HG02870 (cell line): ENCODE measurements at regions not wholly inside any gene's neighbourhood (a gene's known extent, or its start where the extent isn't known, plus 50 kb on each side); places are given as distances from the start of the nearest gene placed in this dataset.
"Not testable (repeated sequence)": the region's sequence is repeated elsewhere in the genome, so short reads cannot be mapped to it uniquely, and the experiment has no call there.

ENCODE experiments used
- ATAC-seq: cut with Tn5 transposase; IDR thresholded peaks from one replicate; pipeline ENCODE4 v1.9.1; 2021; ENCODE audit warnings: mild to moderate bottlenecking, moderate library complexity; ENCODE audit not compliant: unreplicated experiment

DNA sequence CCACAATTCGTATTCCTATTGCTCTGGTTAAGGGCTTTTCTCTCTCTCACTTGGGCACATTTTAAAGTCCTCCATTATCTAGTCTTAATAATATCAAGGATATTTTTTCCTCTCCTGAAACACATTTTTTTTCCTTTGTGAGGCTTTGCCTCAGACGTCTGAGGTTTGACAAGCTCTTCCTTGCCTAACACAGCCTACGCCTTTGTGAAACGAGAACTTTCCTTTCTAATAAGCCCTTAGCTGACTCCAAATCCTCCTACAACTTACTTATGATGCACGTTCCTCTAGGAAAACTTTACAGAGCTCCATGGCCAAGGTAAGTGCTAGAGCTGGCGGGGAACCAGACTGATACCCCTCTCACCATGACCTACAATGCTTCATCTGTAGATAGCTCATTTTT is 841.5 kb downstream of the SOCS6 start:
- no peak for ATAC-seq

DNA sequence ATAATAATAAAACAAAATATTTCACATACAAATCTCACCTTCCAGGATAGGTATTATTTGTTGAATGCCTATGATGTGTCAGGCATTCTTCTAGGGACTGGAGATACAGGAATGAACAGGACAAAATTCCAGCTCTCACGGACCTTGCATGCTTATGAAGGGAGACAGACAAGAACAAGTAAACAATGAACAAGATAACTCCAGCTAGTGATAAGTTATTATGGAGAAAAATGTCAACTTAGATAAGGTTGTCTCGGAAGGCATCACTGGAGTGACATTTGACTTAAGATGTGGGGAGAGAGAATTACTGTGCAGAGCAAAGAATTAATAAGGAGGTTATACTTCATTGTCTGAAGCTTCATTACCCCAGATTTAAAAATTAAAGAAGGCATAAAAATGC is 836.7 kb downstream of the SOCS6 start:
- ATAC-seq: no peak

- no peak for ATAC-seq
Measured at GRCh38 chr18:71116535-71116934, 827.7 kb downstream of the SOCS6 start.

- ATAC-seq: no peak
Measured at GRCh38 chr18:71115261-71115660, 826.4 kb downstream of the SOCS6 start.

DNA sequence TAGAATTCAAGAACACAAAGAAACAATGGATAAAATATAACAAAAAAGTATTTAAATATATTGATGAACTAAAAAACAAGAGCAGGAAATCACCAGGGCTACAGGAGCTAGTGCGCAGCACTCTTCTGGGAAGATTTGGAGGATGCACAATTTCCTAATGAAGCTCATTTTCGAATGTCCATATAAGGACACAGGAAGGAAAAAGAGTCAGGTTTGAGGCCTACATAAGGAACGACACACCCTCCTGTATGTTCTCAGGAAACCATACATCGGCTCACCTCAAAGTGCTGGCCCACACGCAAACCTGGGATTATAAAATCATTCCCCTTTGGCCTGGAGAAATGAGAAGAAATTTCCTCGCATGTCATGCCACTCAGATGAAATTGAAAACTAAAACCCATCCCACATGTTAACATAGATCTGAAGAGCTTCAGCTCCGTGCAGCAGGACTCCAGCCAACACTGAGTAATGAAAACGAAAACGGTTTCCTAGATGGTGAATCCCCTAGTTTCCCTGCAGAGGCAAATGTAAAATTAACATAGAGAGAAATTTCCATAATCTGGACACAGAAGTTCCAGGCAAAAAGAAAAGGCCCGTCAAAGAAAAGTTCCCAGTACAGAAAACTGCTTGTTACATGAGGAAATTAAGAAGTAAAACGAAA is 825.8 kb downstream of the SOCS6 start:
- no peak for ATAC-seq

DNA sequence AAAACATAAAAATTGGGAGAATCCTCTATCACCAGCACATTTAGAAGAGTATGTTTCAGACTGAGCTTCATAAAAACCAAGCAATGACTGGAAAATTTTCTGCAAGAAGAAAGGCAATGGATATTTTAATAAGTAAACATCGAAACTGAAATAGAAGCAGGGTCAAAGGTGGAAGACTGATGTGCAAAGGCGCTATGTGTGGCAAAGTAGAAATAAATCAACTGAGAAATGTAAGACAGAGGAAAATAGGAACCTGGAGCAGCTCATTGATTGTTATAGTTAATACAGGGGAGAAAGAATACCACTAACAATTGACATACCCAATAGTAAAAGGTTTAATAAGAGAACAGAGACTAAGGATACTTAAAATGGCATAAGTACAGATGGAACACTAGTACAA is 818.4 kb downstream of the SOCS6 start:
- ATAC-seq: no peak

GRCh38 chr18:71106701-71107100 is 817.9 kb downstream of the SOCS6 start:
- no peak for ATAC-seq

- no peak for ATAC-seq
Measured at GRCh38 chr18:71105994-71106546, 817.2 kb downstream of the SOCS6 start.

GRCh38 chr18:71105078-71105819 is 816.4 kb downstream of the SOCS6 start:
- no peak for ATAC-seq

- no peak for ATAC-seq
Measured at GRCh38 chr18:71079606-71080005, 790.8 kb downstream of the SOCS6 start.

DNA sequence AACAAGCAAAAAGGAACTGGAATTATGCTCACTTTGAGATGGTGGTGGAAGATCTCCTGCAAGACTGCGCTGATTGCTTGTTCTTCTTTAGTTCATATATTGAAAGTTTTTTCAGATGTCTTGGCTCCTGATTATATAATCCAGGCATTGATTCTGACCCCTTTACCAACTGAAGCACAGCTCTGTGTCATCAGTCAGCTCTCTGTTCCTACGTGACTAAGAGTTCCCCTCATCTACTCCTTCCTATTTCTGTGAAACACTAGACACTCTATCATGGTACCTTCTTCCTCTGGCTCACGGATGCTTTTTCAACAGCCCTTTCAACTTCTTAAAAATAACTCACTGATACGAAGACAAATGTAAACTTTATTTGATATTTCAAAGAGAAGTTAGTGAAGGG is 788.6 kb downstream of the SOCS6 start:
- no peak for ATAC-seq

GRCh38 chr18:71075147-71075546 is 786.3 kb downstream of the SOCS6 start:
- no peak for ATAC-seq

DNA sequence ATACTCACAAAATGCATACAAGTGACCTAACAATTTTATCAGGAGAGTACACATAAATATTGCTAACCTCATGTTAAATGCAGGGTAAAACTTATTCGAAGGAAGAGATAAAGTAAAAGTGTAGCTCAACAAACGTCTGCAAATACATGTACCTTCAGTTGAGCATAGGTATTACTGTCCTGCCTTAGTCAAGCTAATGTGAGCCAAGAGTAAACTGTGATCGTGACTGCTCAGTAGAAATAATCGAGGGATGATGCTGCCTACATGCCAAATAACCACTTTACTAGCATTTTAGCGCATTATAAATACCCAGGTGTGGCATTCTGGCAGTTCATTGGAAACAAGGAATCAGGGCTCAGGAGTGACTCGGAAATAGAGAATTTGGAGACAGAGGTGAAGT is 779.5 kb downstream of the SOCS6 start:
- ATAC-seq: no peak

DNA sequence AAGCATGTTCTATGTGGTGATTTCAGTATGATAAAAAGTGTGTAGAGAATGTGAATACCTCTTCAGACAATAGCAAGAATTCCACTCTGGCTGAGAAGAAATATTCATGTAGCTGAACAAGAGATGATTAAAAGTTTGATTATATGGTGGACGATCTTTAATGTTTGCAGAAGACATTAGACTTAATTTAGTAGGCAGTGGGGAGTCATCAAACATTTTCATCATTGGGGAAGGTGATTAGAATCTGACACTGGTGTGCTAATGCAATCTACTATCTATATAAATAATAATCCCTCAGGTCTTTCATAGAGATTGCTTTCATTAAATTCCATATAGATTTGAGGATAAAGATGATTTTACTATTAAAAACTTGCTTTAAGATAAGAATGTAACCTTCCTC is 761.0 kb downstream of the SOCS6 start:
- no peak for ATAC-seq

GRCh38 chr18:71047882-71048281 is 759.0 kb downstream of the SOCS6 start:
- ATAC-seq: no peak

DNA sequence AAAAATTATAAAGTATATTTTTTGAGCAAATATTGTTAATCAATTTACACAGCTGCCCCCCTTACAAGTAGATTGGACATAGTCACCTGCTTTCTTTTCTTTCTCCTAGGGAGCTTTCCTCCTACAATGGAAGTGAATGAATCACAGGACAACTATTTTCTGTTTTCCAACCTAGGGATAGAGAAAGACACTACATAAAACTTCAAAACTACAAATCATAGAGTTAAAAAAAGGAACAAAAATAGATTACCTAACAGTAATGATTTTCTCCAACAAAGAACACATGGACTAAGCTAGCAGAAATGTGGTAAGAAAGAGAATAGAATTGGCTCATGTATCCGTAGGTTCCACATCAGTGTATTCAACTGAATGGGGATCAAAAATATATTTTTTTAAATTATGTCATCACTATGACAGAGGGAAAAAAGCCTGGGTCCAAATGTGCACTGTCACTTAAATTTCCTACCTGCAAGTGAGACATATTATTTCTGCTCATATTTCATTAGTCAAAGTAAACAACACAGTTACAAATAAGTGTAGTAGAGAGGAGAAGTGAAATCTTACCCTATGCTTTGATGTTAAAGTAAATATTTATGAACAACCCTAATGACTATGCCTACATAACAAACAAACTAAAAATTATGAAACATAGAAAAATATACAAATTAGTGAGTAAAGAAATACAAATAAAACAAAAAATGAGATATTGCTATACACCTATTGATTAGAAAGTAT is 756.7 kb downstream of the SOCS6 start:
- ATAC-seq: no peak

GRCh38 chr18:71040161-71040560 is 751.3 kb downstream of the SOCS6 start:
- ATAC-seq: no peak

- ATAC-seq: no peak
Measured at GRCh38 chr18:71038196-71038595, 749.4 kb downstream of the SOCS6 start.

- ATAC-seq: no peak
Measured at GRCh38 chr18:71036783-71037182, 747.9 kb downstream of the SOCS6 start.

DNA sequence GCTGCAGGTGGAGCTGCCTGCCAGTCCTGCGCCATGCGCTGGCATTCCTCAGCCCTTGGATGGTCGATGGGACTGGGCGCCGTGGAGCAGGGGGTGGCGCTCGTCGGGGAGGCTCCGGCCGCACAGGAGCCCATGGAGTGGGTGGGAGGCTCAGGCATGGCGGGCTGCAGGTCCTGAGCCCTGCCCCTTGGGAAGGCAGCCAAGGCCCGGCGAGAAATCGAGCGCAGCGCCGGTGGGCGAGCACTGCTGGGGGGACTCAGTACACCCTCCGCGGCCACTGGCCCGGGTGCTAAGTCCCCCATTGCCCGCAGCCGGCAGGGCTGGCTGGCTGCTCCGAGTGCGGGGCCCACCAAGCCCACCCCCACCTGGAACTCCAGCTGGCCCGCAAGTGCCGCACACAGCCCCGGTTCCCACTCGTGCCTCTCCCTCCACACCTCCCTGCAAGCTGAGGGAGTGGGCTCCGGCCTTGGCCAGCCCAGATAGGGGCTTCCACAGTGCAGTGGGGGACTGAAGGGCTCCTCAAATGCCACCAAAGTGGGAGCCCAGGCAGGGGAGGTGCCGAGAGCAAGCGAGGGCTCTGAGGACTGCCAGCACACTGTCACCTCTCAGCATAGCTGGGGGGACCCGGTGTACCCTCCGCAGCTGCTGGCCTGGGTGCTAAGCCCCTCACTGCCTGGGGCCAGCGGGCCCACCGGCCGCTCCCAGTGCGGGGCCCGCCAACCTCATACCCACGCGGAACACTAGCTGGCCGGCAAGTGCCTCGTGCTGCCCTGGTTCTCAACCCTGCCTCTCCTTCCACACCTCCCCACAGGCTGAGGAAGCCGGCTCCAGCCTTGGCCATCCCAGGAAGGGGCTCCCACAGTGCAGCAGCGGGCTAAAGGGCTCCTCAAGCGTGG is 742.7 kb downstream of the SOCS6 start:
- ATAC-seq: not testable (repeated sequence)

GRCh38 chr18:71030085-71030484 is 741.2 kb downstream of the SOCS6 start:
- ATAC-seq: not testable (repeated sequence)
